Upper lobe of left lung (tissue), 6 donors: ENCODE measurements at regions not wholly inside any gene's neighbourhood (a gene's known extent, or its start where the extent isn't known, plus 50 kb on each side); places are given as distances from the start of the nearest gene placed in this dataset.
"Not testable (repeated sequence)": the region's sequence is repeated elsewhere in the genome, so short reads cannot be mapped to it uniquely, and the experiment has no call there.

ENCODE experiments used
- ATAC-seq, 2 donors: fragments of 200-7000 bp; cut with Tn5 transposase; one replicate each; pipeline ENCODE4 v1.9.1; 2022; ENCODE audit warnings: mild to moderate bottlenecking in 2 of 2, moderate library complexity in 2 of 2; ENCODE audit not compliant: low FRiP score in 2 of 2
- DNase-seq, 2 donors: peaks; one replicate each; pipeline ENCODE4 v3.0.0-alpha.2; 2019 to 2020
- H3K27ac ChIP-seq, 4 donors: fragments of 200-600 bp; sonication (generic); one replicate each; pipeline ENCODE4 v1.5.1; 2016 to 2019
- H3K27me3 ChIP-seq, 4 donors: fragments of 200-600 bp; sonication (generic); one replicate each; pipeline ENCODE4 v1.5.1; 2017 to 2019
- H3K36me3 ChIP-seq, 4 donors: fragments of 200-600 bp; sonication (generic); one replicate each; pipeline ENCODE4 v1.5.1; 2016 to 2019
- H3K4me1 ChIP-seq, 4 donors: fragments of 200-600 bp; sonication (generic); one replicate each; pipeline ENCODE4 v1.5.1; 2018 to 2019
- H3K4me3 ChIP-seq, 4 donors: fragments of 200-600 bp; sonication (generic); one replicate each; pipeline ENCODE4 v1.5.1; 2017 to 2019; ENCODE audit warnings: mild to moderate bottlenecking in 2 of 4, moderate library complexity in 1 of 4
- H3K9me3 ChIP-seq, 4 donors: fragments of 200-600 bp; sonication (generic); one replicate each; pipeline ENCODE4 v1.5.1; 2018 to 2019
- EP300 ChIP-seq, 4 donors: sonication (generic); formaldehyde crosslinking; IDR thresholded peaks; one replicate each; pipeline ENCODE4 v1.5.1; 2017; ENCODE audit warnings: antibody characterized with exemption in 4 of 4, control low read depth in 2 of 4
- POLR2A ChIP-seq, 4 donors: fragments of 450-650 bp; IDR thresholded peaks; one replicate each; pipeline ENCODE4 v1.5.1; 2016 to 2017; ENCODE audit warnings: antibody characterized with exemption in 4 of 4, mild to moderate bottlenecking in 2 of 4
- POLR2AphosphoS5 ChIP-seq, 2 donors: sonication (generic); formaldehyde crosslinking; IDR thresholded peaks; one replicate each; pipeline ENCODE4 v1.5.1; 2017; ENCODE audit warnings: antibody characterized with exemption in 2 of 2
- WGBS, 2 donors: methylation state at CpG; one replicate each; pipeline ENCODE4 v1.1.5; 2017 to 2018; 5-methylcytosine and 5-hydroxymethylcytosine counted together
- TF ChIP-seq, protein P1 (sequence below), 6 experiments: fragments of 450-650 bp in 4 of 6; fragments of 200-600 bp in 2 of 6; sonication (generic) in 2 of 6; IDR thresholded peaks; one replicate each; pipeline ENCODE4 v1.5.1; 2016 to 2019; ENCODE audit warnings: antibody characterized with exemption in 6 of 6
- donor health status: DM: no; HTN: no; CAD: no; lungs with moderate emphysema.
- donor health status: DM: no; HTN: yes; CAD: no; lungs with severe emphysema.

DNA sequence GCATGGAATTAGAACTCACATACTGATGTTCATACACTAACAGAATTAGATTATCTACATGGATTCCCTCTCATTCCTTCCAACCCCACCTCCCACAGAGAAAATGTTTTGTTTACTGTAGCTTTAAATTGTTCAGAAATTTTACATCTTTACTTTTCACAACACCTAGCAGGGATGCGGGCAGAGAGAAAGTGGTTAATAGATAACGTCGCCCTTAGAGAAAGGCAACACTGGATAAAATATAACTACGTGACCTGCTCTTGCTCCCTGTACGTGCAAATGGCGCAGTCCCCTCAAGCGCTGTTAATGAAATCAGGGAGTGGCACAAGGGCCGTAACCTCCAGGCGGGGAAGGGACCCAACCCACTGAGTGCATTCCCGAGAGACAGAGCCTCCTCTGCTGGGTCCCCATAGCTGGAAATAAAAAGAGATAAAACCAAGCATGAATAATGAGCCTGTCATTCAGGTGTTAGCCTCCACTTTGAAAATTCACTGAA, 125.3 kb upstream of the DAPK1 start:
- no peaks in the 10 kb centered on the region for H3K27me3 ChIP-seq
- no peaks in the 10 kb centered on the region for H3K36me3 ChIP-seq
- 64 to 80% methylated on average over 10 of the region's 10 CpGs for WGBS, 2 donors
- ATAC-seq (peak in 1 of 2 donors; percentile 21), DNase-seq (no peak)
- no peaks in the 10 kb centered on the region for H3K4me1 ChIP-seq
- H3K4me3 ChIP-seq = no peak overlapping the region
- TF ChIP-seq POLR2A (IDR thresholded peaks at IDR 0.05) (no peak), EP300 (IDR thresholded peaks at IDR 0.05) (no peak), POLR2AphosphoS5 (IDR thresholded peaks at IDR 0.05) (no peak)
- TF ChIP-seq, protein P1, sequence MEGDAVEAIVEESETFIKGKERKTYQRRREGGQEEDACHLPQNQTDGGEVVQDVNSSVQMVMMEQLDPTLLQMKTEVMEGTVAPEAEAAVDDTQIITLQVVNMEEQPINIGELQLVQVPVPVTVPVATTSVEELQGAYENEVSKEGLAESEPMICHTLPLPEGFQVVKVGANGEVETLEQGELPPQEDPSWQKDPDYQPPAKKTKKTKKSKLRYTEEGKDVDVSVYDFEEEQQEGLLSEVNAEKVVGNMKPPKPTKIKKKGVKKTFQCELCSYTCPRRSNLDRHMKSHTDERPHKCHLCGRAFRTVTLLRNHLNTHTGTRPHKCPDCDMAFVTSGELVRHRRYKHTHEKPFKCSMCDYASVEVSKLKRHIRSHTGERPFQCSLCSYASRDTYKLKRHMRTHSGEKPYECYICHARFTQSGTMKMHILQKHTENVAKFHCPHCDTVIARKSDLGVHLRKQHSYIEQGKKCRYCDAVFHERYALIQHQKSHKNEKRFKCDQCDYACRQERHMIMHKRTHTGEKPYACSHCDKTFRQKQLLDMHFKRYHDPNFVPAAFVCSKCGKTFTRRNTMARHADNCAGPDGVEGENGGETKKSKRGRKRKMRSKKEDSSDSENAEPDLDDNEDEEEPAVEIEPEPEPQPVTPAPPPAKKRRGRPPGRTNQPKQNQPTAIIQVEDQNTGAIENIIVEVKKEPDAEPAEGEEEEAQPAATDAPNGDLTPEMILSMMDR (IDR thresholded peaks at IDR 0.05) = no peak
- H3K9me3 ChIP-seq = no peaks in the 10 kb centered on the region
- no peak overlapping the region for H3K27ac ChIP-seq

DNA sequence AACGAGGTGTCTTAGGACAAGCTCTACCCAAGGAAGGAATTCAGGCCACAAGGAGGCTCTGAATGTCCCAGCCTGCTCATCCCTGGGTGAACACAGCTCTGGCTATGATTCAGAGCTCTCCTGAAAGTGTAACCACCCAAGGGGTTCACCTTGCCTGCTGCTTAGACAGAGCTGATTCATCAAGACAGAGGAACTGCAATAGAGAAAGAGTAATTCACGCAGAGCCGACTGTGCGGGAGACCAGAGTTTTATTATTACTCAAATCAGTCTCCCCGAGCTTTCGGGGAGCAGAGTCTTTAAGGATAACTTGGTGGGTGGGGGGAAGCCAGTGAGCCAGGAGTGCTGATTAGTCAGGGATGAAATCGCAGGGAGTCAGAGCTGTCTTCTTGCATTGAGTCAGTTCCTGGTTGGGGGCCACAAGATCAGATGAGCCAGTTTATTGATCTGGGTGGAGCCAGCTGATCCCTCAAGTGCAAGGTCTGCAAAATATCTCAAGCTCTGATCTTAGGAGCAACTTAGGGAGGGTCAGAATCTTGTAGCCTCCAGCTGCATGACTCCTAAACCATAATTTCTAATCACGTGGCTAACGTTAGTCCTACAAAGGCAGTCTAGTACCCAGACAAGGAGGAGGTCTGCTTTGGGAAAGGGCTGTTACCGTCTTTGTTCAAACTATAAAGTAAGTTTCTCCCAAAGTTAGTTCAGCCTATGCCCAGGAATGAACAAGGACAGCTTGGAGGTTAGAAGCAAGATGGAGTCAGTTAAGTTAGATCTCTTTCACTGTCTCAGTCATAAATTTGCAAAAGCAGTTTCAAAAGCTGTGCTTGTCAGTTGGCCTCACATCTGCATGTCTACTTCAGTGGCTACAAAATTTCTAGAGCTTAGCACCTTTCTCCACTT, 123.4 kb upstream of the DAPK1 start:
- H3K27ac ChIP-seq, DNase-seq, H3K36me3 ChIP-seq, ATAC-seq, H3K9me3 ChIP-seq, H3K4me3 ChIP-seq, H3K27me3 ChIP-seq, H3K4me1 ChIP-seq: not testable (repeated sequence)
- WGBS, 2 donors = 77 to 83% methylated on average over 10 of the region's 10 CpGs

DNA sequence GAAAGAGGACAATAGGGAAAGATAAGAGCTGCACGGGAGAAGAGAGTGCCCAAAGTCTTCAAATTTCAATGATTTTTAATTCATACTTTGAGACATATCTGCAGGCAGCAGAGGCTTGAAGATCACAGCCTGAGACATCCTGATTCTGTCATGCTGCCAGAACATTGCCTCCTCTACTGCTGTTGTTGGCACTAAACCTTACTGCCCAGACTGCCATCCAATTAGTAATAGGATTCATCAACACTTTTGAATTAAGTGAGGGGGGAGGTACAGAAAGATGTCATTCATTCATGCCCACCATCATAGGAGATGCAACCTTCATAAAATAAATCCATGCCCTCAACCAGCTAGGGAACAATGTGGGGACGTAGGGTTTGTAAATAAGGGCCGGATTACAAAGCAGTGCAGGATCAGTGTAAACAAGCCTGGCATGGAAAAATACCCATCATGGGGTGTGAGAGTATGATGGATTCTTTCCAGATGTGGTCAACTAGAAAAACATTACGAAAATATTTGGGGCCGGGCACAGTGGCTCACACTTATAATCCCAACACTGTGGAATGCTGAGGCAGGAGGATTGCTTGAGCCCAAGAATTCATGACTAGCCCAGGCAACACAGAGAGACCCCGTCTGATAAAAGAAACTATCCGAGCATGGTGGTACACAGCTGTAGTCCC, 122.1 kb upstream of the DAPK1 start:
- Histone ChIP-seq H3K4me1 (no peaks in the 10 kb centered on the region), H3K27ac (no peak overlapping the region), H3K4me3 (no peak overlapping the region), H3K27me3 (no peaks in the 10 kb centered on the region), H3K9me3 (no peaks in the 10 kb centered on the region), H3K36me3 (no peaks in the 10 kb centered on the region)
- peak in 1 of 2 donors; percentile 30 for ATAC-seq
- no peak for TF ChIP-seq POLR2A (IDR thresholded peaks at IDR 0.05)
- TF ChIP-seq, protein P1 (IDR thresholded peaks at IDR 0.05) = no peak
- no peak for TF ChIP-seq POLR2AphosphoS5 (IDR thresholded peaks at IDR 0.05)
- no peak for TF ChIP-seq EP300 (IDR thresholded peaks at IDR 0.05)
- no peak for DNase-seq
- WGBS, 2 donors = 61 to 76% methylated on average over 7 of the region's 7 CpGs

DNA sequence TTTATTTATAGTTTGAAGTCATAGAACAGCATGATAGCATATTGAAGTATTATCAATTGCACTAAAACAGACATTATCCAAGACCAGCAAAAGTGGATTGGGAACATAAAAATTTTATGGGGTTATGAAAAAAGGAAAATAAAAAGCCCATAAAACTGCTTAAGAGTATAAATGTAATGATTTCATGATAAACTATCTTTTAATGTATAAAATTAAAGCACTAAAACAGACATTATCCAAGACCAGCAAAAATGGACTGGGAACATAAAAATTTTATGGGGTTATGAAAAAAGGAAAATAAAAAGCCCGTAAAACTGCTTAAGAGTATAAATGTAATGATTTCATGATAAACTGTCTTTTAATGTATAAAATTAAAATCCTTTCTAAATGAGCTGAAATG, 119.0 kb upstream of the DAPK1 start:
- no peak overlapping the region for H3K4me3 ChIP-seq
- no peaks in the 10 kb centered on the region for H3K9me3 ChIP-seq
- WGBS, 2 donors = 88 to 91% methylated on average over 1 of the region's 1 CpG
- H3K27ac ChIP-seq = no peak overlapping the region
- DNase-seq = no peak
- TF ChIP-seq POLR2AphosphoS5 (IDR thresholded peaks at IDR 0.05) (no peak), EP300 (IDR thresholded peaks at IDR 0.05) (no peak)
- no peaks in the 10 kb centered on the region for H3K27me3 ChIP-seq
- peaks cover 6 to 12% (median 10%) of the 10 kb centered on the region in 4 donors for H3K4me1 ChIP-seq
- no peak for ATAC-seq
- no peaks in the 10 kb centered on the region for H3K36me3 ChIP-seq

DNA sequence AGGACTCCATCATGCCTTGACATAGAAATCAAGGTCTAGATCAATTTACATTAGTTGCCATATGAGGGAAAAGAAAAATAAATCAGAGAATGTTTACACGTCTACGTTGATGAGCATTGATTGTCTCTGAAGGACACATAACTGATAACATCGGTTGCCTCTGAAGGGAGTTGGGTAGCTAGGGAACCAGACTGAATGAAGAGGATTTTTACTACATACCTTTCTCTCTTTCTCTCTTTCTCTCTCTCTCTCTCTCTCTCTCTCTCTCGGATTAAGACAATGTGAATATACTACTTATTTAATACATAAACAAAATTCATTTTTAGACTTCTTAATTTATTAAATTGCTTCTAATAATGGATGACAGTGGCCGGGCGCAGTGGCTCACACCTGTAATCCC, 118.4 kb upstream of the DAPK1 start:
- 74 to 79% methylated on average over 6 of the region's 6 CpGs for WGBS, 2 donors
- no peaks in the 10 kb centered on the region for H3K27me3 ChIP-seq
- H3K27ac ChIP-seq = no peak overlapping the region
- H3K9me3 ChIP-seq = no peaks in the 10 kb centered on the region
- DNase-seq (no peak), ATAC-seq (no peak)
- H3K4me1 ChIP-seq = peaks cover 6 to 12% (median 10%) of the 10 kb centered on the region in 4 donors
- no peak overlapping the region for H3K4me3 ChIP-seq
- TF ChIP-seq EP300 (IDR thresholded peaks at IDR 0.05) = no peak
- TF ChIP-seq POLR2A (IDR thresholded peaks at IDR 0.05) = no peak
- TF ChIP-seq, protein P1 (IDR thresholded peaks at IDR 0.05) = no peak
- no peak for TF ChIP-seq POLR2AphosphoS5 (IDR thresholded peaks at IDR 0.05)
- H3K36me3 ChIP-seq = no peaks in the 10 kb centered on the region
